GM03348 (cell line): ENCODE measurements at regions not wholly inside any gene's neighbourhood (a gene's known extent, or its start where the extent isn't known, plus 50 kb on each side); places are given as distances from the start of the nearest gene placed in this dataset.
"Not testable (repeated sequence)": the region's sequence is repeated elsewhere in the genome, so short reads cannot be mapped to it uniquely, and the experiment has no call there.

ENCODE experiments used
- DNase-seq: peaks from one replicate; pipeline ENCODE4 v3.0.0; 2012; ENCODE audit warnings: low spot score

GRCh38 chr21:18104802-18105201, 139.8 kb upstream of the CHODL start:
- no peak for DNase-seq

- not testable (repeated sequence) for DNase-seq
These were observed 148.2 kb upstream of the CHODL start for GRCh38 chr21:18096413-18096812.

- no peak for DNase-seq
These were observed 154.8 kb upstream of the CHODL start for GRCh38 chr21:18089786-18090185.

GRCh38 chr21:18070392-18070791, 174.2 kb upstream of the CHODL start:
- DNase-seq = no peak

GRCh38 chr21:18069875-18070274, 174.8 kb upstream of the CHODL start:
- DNase-seq = no peak

- no peak for DNase-seq
These were observed 184.2 kb upstream of the CHODL start for GRCh38 chr21:18060402-18060801.

- no peak for DNase-seq
These were observed 185.8 kb upstream of the CHODL start for GRCh38 chr21:18058731-18059398.

- DNase-seq = no peak
These were observed 191.5 kb upstream of the CHODL start for GRCh38 chr21:18053151-18053550.

GRCh38 chr21:18049461-18049860, 195.2 kb upstream of the CHODL start:
- DNase-seq = no peak

GRCh38 chr21:18041012-18041411, 203.6 kb upstream of the CHODL start:
- no peak for DNase-seq

GRCh38 chr21:18030248-18030647, 211.1 kb upstream of the C21orf91 start:
- DNase-seq = no peak

- no peak for DNase-seq
These were observed 207.2 kb upstream of the C21orf91 start for GRCh38 chr21:18026359-18026758.

- DNase-seq = no peak
These were observed 204.6 kb upstream of the C21orf91 start for GRCh38 chr21:18023711-18024110.

- DNase-seq = no peak
These were observed 204.0 kb upstream of the C21orf91 start for GRCh38 chr21:18023157-18023556.

- DNase-seq = no peak
These were observed 188.0 kb upstream of the C21orf91 start for GRCh38 chr21:18007121-18007520.

GRCh38 chr21:18006691-18007090, 187.5 kb upstream of the C21orf91 start:
- DNase-seq = no peak

- DNase-seq = no peak
These were observed 183.2 kb upstream of the C21orf91 start for GRCh38 chr21:18002393-18002792.

GRCh38 chr21:18000981-18001686, 182.0 kb upstream of the C21orf91 start:
- no peak for DNase-seq

- not testable (repeated sequence) for DNase-seq
These were observed 179.4 kb upstream of the C21orf91 start for GRCh38 chr21:17998599-17998998.

GRCh38 chr21:17989780-17990179, 170.6 kb upstream of the C21orf91 start:
- DNase-seq = no peak

GRCh38 chr21:17988102-17988437, 168.9 kb upstream of the C21orf91 start:
- DNase-seq = no peak

- no peak for DNase-seq
These were observed 168.4 kb upstream of the C21orf91 start for GRCh38 chr21:17987382-17988101.

GRCh38 chr21:17981060-17981740, 162.0 kb upstream of the C21orf91 start:
- DNase-seq = no peak
